ENCODE measurements at regions not wholly inside any gene's neighbourhood (a gene's known extent, or its start where the extent isn't known, plus 50 kb on each side); places are given as distances from the start of the nearest gene placed in this dataset.

- H3K36me3 ChIP-seq (ENCODE audit: insufficient read depth, low read length): no peaks in the 10 kb centered on the region
- H3K9me3 ChIP-seq (ENCODE audit: low read length): no peaks in the 10 kb centered on the region
- no peak overlapping the region for H2AFZ ChIP-seq (ENCODE audit: low read depth, low read length)
- H3K27me3 ChIP-seq (ENCODE audit: insufficient read depth, low read length): no peaks in the 10 kb centered on the region
- no peak overlapping the region for H3K4me3 ChIP-seq (ENCODE audit: low read length)
- H3K4me1 ChIP-seq (ENCODE audit: insufficient read depth, low read length): peaks cover 3% of the 10 kb centered on the region
Observed at GRCh38 chr14:47790477-47790876, 115.1 kb upstream of the MDGA2 start.

GRCh38 chr14:47785058-47785457 is 109.7 kb upstream of the MDGA2 start:
- Histone ChIP-seq H3K36me3 (ENCODE audit: insufficient read depth, low read length) (no peaks in the 10 kb centered on the region), H2AFZ (ENCODE audit: low read depth, low read length) (no peak overlapping the region), H3K4me1 (ENCODE audit: insufficient read depth, low read length) (no peaks in the 10 kb centered on the region), H3K9me3 (ENCODE audit: low read length) (peaks cover 2% of the 10 kb centered on the region), H3K27me3 (ENCODE audit: insufficient read depth, low read length) (no peaks in the 10 kb centered on the region), H3K4me3 (ENCODE audit: low read length) (no peak overlapping the region)

- Histone ChIP-seq H3K36me3 (ENCODE audit: insufficient read depth, low read length) (no peaks in the 10 kb centered on the region), H2AFZ (ENCODE audit: low read depth, low read length) (no peak overlapping the region), H3K4me1 (ENCODE audit: insufficient read depth, low read length) (no peaks in the 10 kb centered on the region), H3K4me3 (ENCODE audit: low read length) (no peak overlapping the region), H3K27me3 (ENCODE audit: insufficient read depth, low read length) (no peaks in the 10 kb centered on the region), H3K9me3 (ENCODE audit: low read length) (peaks cover 2% of the 10 kb centered on the region)
Observed at GRCh38 chr14:47778631-47779030, 103.2 kb upstream of the MDGA2 start.

- H3K4me1 ChIP-seq (ENCODE audit: insufficient read depth, low read length): no peaks in the 10 kb centered on the region
- H3K4me3 ChIP-seq (ENCODE audit: low read length): no peak overlapping the region
- no peaks in the 10 kb centered on the region for H3K36me3 ChIP-seq (ENCODE audit: insufficient read depth, low read length)
- no peaks in the 10 kb centered on the region for H3K27me3 ChIP-seq (ENCODE audit: insufficient read depth, low read length)
- no peaks in the 10 kb centered on the region for H3K9me3 ChIP-seq (ENCODE audit: low read length)
- H2AFZ ChIP-seq (ENCODE audit: low read depth, low read length): no peak overlapping the region
Observed at GRCh38 chr14:47772652-47773051, 97.2 kb upstream of the MDGA2 start.

GRCh38 chr14:47763188-47763854 is 87.9 kb upstream of the MDGA2 start:
- H3K27me3 ChIP-seq (ENCODE audit: insufficient read depth, low read length): no peaks in the 10 kb centered on the region

GRCh38 chr14:47746986-47747385 is 71.6 kb upstream of the MDGA2 start:
- H2AFZ ChIP-seq (ENCODE audit: low read depth, low read length): no peak overlapping the region
- no peaks in the 10 kb centered on the region for H3K36me3 ChIP-seq (ENCODE audit: insufficient read depth, low read length)
- H3K4me3 ChIP-seq (ENCODE audit: low read length): no peak overlapping the region
- no peaks in the 10 kb centered on the region for H3K27me3 ChIP-seq (ENCODE audit: insufficient read depth, low read length)
- no peaks in the 10 kb centered on the region for H3K9me3 ChIP-seq (ENCODE audit: low read length)
- H3K4me1 ChIP-seq (ENCODE audit: insufficient read depth, low read length): no peaks in the 10 kb centered on the region

More at GRCh38 chr14:47763188-47763854, 87.9 kb upstream of the MDGA2 start:
- no peak overlapping the region for H3K4me3 ChIP-seq (ENCODE audit: low read length)
- no peaks in the 10 kb centered on the region for H3K36me3 ChIP-seq (ENCODE audit: insufficient read depth, low read length)
- H3K4me1 ChIP-seq (ENCODE audit: insufficient read depth, low read length): no peaks in the 10 kb centered on the region
- no peaks in the 10 kb centered on the region for H3K9me3 ChIP-seq (ENCODE audit: low read length)
- H2AFZ ChIP-seq (ENCODE audit: low read depth, low read length): no peak overlapping the region

GRCh38 chr14:47744155-47744554 is 68.8 kb upstream of the MDGA2 start:
- Histone ChIP-seq H3K27me3 (ENCODE audit: insufficient read depth, low read length) (no peaks in the 10 kb centered on the region), H3K4me3 (ENCODE audit: low read length) (no peak overlapping the region), H2AFZ (ENCODE audit: low read depth, low read length) (no peak overlapping the region), H3K36me3 (ENCODE audit: insufficient read depth, low read length) (no peaks in the 10 kb centered on the region), H3K9me3 (ENCODE audit: low read length) (no peaks in the 10 kb centered on the region), H3K4me1 (ENCODE audit: insufficient read depth, low read length) (no peaks in the 10 kb centered on the region)

GRCh38 chr14:47739541-47739940 is 64.1 kb upstream of the MDGA2 start:
- no peak overlapping the region for H3K4me3 ChIP-seq (ENCODE audit: low read length)
- H3K4me1 ChIP-seq (ENCODE audit: insufficient read depth, low read length): no peaks in the 10 kb centered on the region
- H3K36me3 ChIP-seq (ENCODE audit: insufficient read depth, low read length): no peaks in the 10 kb centered on the region
- H3K27me3 ChIP-seq (ENCODE audit: insufficient read depth, low read length): no peaks in the 10 kb centered on the region
- no peaks in the 10 kb centered on the region for H3K9me3 ChIP-seq (ENCODE audit: low read length)
- no peak overlapping the region for H2AFZ ChIP-seq (ENCODE audit: low read depth, low read length)

GRCh38 chr14:47730296-47730695 is 54.9 kb upstream of the MDGA2 start:
- peaks cover 4% of the 10 kb centered on the region for H3K4me1 ChIP-seq (ENCODE audit: insufficient read depth, low read length)
- no peaks in the 10 kb centered on the region for H3K27me3 ChIP-seq (ENCODE audit: insufficient read depth, low read length)
- H3K4me3 ChIP-seq (ENCODE audit: low read length): no peak overlapping the region
- no peaks in the 10 kb centered on the region for H3K9me3 ChIP-seq (ENCODE audit: low read length)
- no peak overlapping the region for H2AFZ ChIP-seq (ENCODE audit: low read depth, low read length)
- H3K36me3 ChIP-seq (ENCODE audit: insufficient read depth, low read length): no peaks in the 10 kb centered on the region

Data from neuron (in vitro differentiated cells).